HG02943 (cell line): ENCODE measurements at regions not wholly inside any gene's neighbourhood (a gene's known extent, or its start where the extent isn't known, plus 50 kb on each side); places are given as distances from the start of the nearest gene placed in this dataset.
"Not testable (repeated sequence)": the region's sequence is repeated elsewhere in the genome, so short reads cannot be mapped to it uniquely, and the experiment has no call there.

ENCODE experiments used
- ATAC-seq: cut with Tn5 transposase; IDR thresholded peaks from one replicate; pipeline ENCODE4 v1.9.1; 2021; ENCODE audit warnings: mild to moderate bottlenecking, low read depth, moderate library complexity; ENCODE audit not compliant: unreplicated experiment

DNA sequence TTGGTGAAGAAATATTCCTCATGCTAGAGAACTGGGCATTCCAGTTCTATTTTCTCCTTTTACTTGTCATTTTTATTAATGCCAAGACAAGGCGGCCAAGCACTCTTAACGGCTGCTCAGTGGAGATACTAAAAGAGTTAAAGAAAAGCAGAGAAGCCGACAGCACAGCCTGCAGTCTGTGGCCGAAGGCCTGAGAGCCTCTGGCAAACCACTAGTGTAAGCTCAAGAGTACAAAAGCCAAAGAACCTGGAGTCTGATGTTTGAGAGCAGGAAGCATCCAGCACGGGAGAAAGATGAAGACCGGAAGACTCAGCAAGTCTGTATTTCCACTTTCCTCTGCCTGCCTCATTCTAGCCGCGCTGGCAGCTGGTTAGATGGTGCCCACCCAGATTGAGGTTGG is 167.1 kb upstream of the FUT9 start:
- no peak for ATAC-seq

DNA sequence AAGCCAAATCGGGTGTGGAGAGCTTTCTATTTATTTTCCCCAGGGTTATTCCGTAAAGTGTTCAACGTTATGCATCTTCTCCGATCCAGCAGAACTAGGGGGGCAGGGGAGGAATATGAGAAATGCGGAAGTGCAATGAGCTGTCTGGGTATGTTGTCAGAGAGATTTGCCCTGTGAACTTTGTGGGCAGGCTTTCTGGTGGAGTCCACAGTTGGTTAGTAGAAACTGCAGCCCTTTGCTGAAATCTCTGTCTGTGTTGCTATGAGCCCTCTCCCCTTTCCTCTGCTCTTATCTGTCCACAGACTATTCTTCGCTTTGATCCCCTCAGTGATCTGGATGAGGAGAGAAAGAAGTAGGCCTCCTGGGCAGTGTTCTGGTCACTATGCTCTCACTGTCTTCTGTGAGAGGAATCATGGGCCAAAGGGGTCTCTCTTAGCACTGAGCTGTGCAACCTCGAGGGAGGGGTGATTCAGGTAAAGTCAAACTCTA is 158.9 kb upstream of the FUT9 start:
- ATAC-seq, result no peak

- ATAC-seq, result no peak
Measured at GRCh38 chr6:95865857-95866256, 149.9 kb upstream of the FUT9 start.

DNA sequence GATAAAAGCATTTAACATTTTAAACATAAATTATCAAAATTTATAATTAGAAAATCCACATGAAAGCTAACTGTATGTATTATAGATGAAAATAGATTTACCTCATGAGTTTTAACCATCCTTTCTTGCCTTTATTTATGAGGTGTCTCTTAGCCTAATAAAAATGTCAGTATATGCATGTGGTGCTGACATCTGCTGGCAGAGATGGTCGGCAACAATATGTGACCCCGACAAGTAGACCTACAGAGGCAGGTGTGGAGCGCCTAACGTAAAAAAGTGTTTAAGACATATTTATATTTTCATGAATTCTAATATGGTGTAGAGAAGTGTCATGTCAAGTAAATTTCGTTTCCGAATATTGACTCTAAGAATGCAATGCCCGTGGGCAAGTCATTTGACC is 149.0 kb upstream of the FUT9 start:
- no peak for ATAC-seq

GRCh38 chr6:95867205-95867604 is 148.6 kb upstream of the FUT9 start:
- no peak for ATAC-seq

- ATAC-seq, result no peak
Measured at GRCh38 chr6:95877480-95877879, 138.3 kb upstream of the FUT9 start.

- no peak for ATAC-seq
Measured at GRCh38 chr6:95879856-95880255, 135.9 kb upstream of the FUT9 start.

- ATAC-seq, result no peak
Measured at GRCh38 chr6:95882371-95882770, 133.4 kb upstream of the FUT9 start.

GRCh38 chr6:95888711-95889110 is 127.1 kb upstream of the FUT9 start:
- not testable (repeated sequence) for ATAC-seq

DNA sequence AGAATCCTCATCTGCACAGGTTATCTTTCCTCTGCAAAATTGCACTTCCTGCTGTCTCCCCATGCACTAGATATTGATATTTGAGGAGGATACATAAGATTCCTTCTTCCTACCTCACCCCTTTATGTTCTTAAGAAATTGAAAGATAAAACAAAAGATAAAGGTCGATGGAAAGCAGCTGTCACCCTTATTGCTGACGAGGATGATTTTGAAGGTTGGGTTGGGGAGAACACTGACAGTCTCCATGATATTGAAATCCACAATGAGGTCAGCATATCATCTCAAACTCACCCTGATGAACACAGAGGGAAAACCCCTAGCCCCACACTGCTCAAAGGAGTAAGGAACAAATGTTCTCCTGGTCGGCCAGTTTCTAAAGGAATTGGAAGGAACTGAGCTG is 110.6 kb upstream of the FUT9 start:
- ATAC-seq, result no peak

DNA sequence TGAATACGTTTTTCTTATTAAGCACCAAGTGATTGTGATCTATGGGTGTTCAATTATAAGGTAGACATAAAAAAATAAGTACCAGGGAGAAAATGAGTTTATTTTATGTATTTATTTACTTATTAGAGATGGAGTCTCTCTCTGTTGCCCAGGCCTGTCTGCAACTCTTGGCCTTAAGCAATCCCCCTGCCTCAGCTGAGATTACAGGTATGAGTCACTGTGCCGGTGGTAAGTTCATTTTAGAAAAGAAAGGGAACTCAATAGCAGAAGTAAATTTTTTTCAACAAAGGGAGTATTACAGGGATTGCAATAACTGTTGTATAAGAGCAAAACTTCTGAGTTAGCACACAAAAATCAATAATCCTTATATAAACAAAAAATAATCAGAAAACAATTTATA is 98.7 kb upstream of the FUT9 start:
- no peak for ATAC-seq

GRCh38 chr6:95923518-95923917 is 92.3 kb upstream of the FUT9 start:
- no peak for ATAC-seq

DNA sequence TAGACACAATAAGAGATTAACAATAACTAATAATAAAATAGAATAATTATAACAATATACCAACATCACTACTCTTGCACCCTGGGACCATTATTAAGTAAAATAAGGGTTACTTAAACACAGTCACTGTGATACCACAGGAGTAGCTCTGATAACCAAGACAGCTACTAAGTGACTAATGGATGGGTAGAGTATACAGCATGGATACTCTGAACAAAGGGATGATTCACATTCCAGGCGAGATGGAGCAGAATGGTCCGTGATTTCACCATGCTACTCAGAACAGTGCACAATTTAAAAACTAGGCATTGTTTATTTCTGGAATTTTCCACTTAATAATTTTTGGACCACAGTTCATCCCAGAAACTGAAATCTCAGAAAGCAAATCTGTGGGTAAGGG is 80.0 kb upstream of the FUT9 start:
- ATAC-seq, result no peak

DNA sequence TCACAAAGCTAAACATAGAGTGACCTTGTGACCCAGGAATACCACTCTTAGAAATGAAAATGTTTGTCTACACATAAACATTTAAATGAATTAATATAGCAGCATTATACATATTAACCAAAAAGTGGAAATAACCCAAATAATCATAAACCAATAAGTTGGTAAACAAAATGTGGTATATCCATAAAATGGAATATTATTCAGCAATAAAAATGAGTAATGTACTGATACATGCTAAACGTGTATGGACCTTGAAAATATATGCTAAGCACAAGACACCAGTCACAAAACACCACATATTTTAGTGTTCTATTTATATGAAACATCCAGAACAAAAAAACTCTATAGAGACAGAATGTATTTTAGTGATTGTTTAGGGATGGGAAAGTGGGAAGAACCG is 68.9 kb upstream of the FUT9 start:
- ATAC-seq, result no peak

DNA sequence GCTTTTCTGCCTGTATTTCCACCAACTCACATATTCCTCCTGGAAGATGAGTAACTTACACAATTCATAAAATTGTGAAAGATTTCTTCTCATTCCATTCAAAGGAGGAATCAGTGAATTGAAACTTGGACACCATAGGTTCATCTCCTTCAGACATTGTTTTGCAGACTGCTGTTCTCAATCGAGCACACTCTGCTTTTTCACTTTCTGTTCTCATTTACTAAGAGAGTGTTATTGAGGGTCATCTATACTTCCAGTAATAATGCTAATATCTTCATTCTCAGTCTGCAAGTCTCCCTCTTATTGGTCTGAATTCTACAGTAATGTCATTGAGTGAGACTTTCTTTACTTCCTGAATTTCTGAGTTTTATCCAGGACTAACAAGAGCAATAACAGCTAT is 67.5 kb upstream of the FUT9 start:
- ATAC-seq, result no peak

DNA sequence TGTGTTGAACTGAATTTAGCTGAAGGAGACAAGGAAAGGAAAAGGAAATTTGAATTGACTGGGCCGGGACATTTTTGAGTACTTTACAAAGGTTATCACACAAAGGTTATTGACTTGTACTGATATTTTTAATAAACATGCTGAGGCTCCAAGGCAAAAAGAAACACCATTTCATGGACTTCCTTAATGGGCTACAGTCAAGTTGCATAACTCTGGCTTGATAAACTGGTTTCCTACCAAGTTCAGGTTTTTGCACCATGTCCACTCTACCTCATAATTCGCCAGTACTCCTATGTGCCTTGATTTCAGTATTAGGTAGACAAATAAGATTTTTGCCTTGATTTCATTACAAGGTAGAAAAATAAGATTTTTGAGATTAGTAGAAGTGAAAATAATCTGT is 65.8 kb upstream of the FUT9 start:
- no peak for ATAC-seq

- no peak for ATAC-seq
Measured at GRCh38 chr6:95958686-95959085, 57.1 kb upstream of the FUT9 start.

GRCh38 chr6:95959261-95959660 is 56.5 kb upstream of the FUT9 start:
- ATAC-seq, result no peak
